Mucosa of descending colon (tissue), 3 donors: ENCODE measurements at regions not wholly inside any gene's neighbourhood (a gene's known extent, or its start where the extent isn't known, plus 50 kb on each side); places are given as distances from the start of the nearest gene placed in this dataset.

Source experiments
- ATAC-seq: fragments of 200-7000 bp; cut with Tn5 transposase; one replicate; pipeline ENCODE4 v1.9.1; 2020; ENCODE audit warnings: mild to moderate bottlenecking, moderate library complexity
- DNase-seq, 3 donors: peaks; one replicate each; pipeline ENCODE4 v3.0.0-alpha.2; 2020
- H3K36me3 ChIP-seq: fragments of 200-600 bp; one replicate; pipeline ENCODE4 v1.8.0; 2021; ENCODE audit warnings: low read depth, mild to moderate bottlenecking
- H3K4me1 ChIP-seq: fragments of 200-600 bp; one replicate; pipeline ENCODE4 v1.8.0; 2021; ENCODE audit warnings: low read depth, mild to moderate bottlenecking
- H3K4me3 ChIP-seq: fragments of 200-600 bp; one replicate; pipeline ENCODE4 v1.8.0; 2021; ENCODE audit warnings: mild to moderate bottlenecking
- H3K9me3 ChIP-seq: fragments of 200-600 bp; one replicate; pipeline ENCODE4 v1.8.0; 2021; ENCODE audit warnings: mild to moderate bottlenecking
- intact Hi-C, 2 donors: fragments of 100-400 bp; cut with DNase I in 1 of 2; cut with micrococcal nuclease in 1 of 2; formaldehyde crosslinking; loops; one replicate each; pipeline versions ENCODE4 v1.11.0 to v1.11.1; 2022; cut with DNase I, micrococcal nuclease
- TF ChIP-seq, protein P1 (sequence below): fragments of 200-600 bp; IDR thresholded peaks from one replicate; pipeline ENCODE4 v1.8.0; 2022; ENCODE audit warnings: antibody characterized with exemption, mild to moderate bottlenecking
- donor health status: DM: no; HTN: no; CAD: no; lungs with moderate emphysema.
- donor health status: DM: no; HTN: no; CAD: no.
- donor health status: DM: no; HTN: yes; CAD: no.

DNA sequence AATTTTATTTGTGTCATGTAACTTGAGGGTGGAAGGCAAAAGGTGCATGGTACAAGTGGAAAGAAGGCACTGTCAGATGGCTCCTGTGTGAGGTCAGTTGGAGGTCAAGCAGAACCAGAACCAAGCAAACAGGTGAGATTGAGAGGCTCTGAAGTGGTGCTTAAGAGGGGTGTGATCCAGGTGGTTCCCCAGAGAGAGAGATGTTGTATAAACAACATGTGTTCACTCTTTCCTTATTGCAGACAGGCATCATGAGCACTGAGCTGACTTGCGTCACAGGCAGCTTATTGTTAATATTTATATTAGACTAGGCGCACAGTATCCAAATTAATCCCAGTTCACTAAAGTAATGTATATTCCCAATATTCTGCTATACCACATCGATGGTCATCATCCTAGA is 56.8 kb downstream of the CXCL13 start:
- intact Hi-C loops: no loop called here
- TF ChIP-seq, protein P1, sequence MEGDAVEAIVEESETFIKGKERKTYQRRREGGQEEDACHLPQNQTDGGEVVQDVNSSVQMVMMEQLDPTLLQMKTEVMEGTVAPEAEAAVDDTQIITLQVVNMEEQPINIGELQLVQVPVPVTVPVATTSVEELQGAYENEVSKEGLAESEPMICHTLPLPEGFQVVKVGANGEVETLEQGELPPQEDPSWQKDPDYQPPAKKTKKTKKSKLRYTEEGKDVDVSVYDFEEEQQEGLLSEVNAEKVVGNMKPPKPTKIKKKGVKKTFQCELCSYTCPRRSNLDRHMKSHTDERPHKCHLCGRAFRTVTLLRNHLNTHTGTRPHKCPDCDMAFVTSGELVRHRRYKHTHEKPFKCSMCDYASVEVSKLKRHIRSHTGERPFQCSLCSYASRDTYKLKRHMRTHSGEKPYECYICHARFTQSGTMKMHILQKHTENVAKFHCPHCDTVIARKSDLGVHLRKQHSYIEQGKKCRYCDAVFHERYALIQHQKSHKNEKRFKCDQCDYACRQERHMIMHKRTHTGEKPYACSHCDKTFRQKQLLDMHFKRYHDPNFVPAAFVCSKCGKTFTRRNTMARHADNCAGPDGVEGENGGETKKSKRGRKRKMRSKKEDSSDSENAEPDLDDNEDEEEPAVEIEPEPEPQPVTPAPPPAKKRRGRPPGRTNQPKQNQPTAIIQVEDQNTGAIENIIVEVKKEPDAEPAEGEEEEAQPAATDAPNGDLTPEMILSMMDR: no peak
- no peaks in the 10 kb centered on the region for H3K36me3 ChIP-seq
- no peaks in the 10 kb centered on the region for H3K4me1 ChIP-seq
- no peak overlapping the region for H3K4me3 ChIP-seq
- ATAC-seq (peak; percentile 99), DNase-seq (peak in 1 of 3 donors; percentile 57)
- H3K9me3 ChIP-seq: no peaks in the 10 kb centered on the region
